Left lung (tissue), 4 donors: ENCODE measurements at regions not wholly inside any gene's neighbourhood (a gene's known extent, or its start where the extent isn't known, plus 50 kb on each side); places are given as distances from the start of the nearest gene placed in this dataset.

ENCODE experiments used
- ATAC-seq: fragments of 200-7000 bp; cut with Tn5 transposase; one replicate; pipeline ENCODE4 v1.9.1; 2020; ENCODE audit warnings: moderate library complexity
- DNase-seq, 4 donors: peaks; one replicate each; pipeline ENCODE4 v3.0.0-alpha.2; 2013 to 2020
- H3K27ac ChIP-seq, 2 donors: fragments of 200-600 bp; sonication (generic) in 1 of 2; one replicate each; pipeline versions ENCODE4 v1.5.0 to v1.8.0; 2020 to 2021
- H3K27me3 ChIP-seq, 2 donors: fragments of 200-600 bp; sonication (generic) in 1 of 2; one replicate each; pipeline versions ENCODE4 v1.5.0 to v1.8.0; 2020 to 2021
- H3K36me3 ChIP-seq, 2 donors: fragments of 200-600 bp; sonication (generic) in 1 of 2; one replicate each; pipeline versions ENCODE4 v1.5.0 to v1.8.0; 2020 to 2021
- H3K4me1 ChIP-seq, 2 donors: fragments of 200-600 bp; one replicate each; pipeline ENCODE4 v1.8.0; 2021
- H3K4me3 ChIP-seq, 2 donors: fragments of 200-600 bp; sonication (generic) in 1 of 2; one replicate each; pipeline versions ENCODE4 v1.5.0 to v1.8.0; 2020 to 2021; ENCODE audit warnings: mild to moderate bottlenecking in 1 of 2
- H3K9me3 ChIP-seq, 2 donors: fragments of 200-600 bp; sonication (generic) in 1 of 2; one replicate each; pipeline versions ENCODE4 v1.5.0 to v1.8.0; 2020 to 2021
- CTCF ChIP-seq, 2 donors: fragments of 200-600 bp; sonication (generic) in 1 of 2; IDR thresholded peaks; one replicate each; pipeline versions ENCODE4 v1.5.0 to v1.8.0; 2021; ENCODE audit warnings: antibody characterized with exemption in 2 of 2
- intact Hi-C, 2 donors: fragments of 100-400 bp; cut with DNase I; formaldehyde crosslinking; loops; one replicate each; pipeline versions ENCODE4 v1.11.2 to v1.14.2; 2022
- donor health status: DM: no; HTN: yes; CAD: no.
- donor health status: DM: no; HTN: no; CAD: no.

- H3K27me3 ChIP-seq: no peaks in the 10 kb centered on the region
- no peaks in the 10 kb centered on the region for H3K9me3 ChIP-seq
- H3K4me1 ChIP-seq: peaks cover 0 to 2% of the 10 kb centered on the region in 2 donors
- H3K36me3 ChIP-seq: no peaks in the 10 kb centered on the region
- H3K27ac ChIP-seq: no peak overlapping the region
- intact Hi-C loops: no loop called here
- no peak for ATAC-seq
- no peak overlapping the region for H3K4me3 ChIP-seq
- TF ChIP-seq CTCF (IDR thresholded peaks at IDR 0.05): no peak
- DNase-seq: no peak
Measured at GRCh38 chr12:43294916-43295315, 257.1 kb downstream of the ADAMTS20 start.

GRCh38 chr12:43294147-43294546 is 257.9 kb downstream of the ADAMTS20 start:
- no peaks in the 10 kb centered on the region for H3K36me3 ChIP-seq
- H3K9me3 ChIP-seq: no peaks in the 10 kb centered on the region
- peaks cover 0 to 8% of the 10 kb centered on the region in 2 donors for H3K4me1 ChIP-seq
- no peak for TF ChIP-seq CTCF (IDR thresholded peaks at IDR 0.05)
- no peak overlapping the region for H3K27ac ChIP-seq
- H3K27me3 ChIP-seq: no peaks in the 10 kb centered on the region
- DNase-seq (no peak), ATAC-seq (no peak)
- intact Hi-C loops: no loop called here
- H3K4me3 ChIP-seq: no peak overlapping the region

GRCh38 chr12:43293396-43293795 is 258.6 kb downstream of the ADAMTS20 start:
- H3K4me3 ChIP-seq: no peak overlapping the region
- no peaks in the 10 kb centered on the region for H3K9me3 ChIP-seq
- DNase-seq (no peak), ATAC-seq (no peak)
- H3K27me3 ChIP-seq: no peaks in the 10 kb centered on the region
- H3K4me1 ChIP-seq: peaks cover 0 to 8% of the 10 kb centered on the region in 2 donors
- no peak overlapping the region for H3K27ac ChIP-seq
- H3K36me3 ChIP-seq: no peaks in the 10 kb centered on the region
- TF ChIP-seq CTCF (IDR thresholded peaks at IDR 0.05): no peak
- intact Hi-C loops: no loop called here

GRCh38 chr12:43292699-43293098 is 259.3 kb downstream of the ADAMTS20 start:
- no peaks in the 10 kb centered on the region for H3K36me3 ChIP-seq
- DNase-seq (no peak), ATAC-seq (no peak)
- TF ChIP-seq CTCF (IDR thresholded peaks at IDR 0.05): no peak
- intact Hi-C loops: no loop called here
- no peak overlapping the region for H3K27ac ChIP-seq
- no peaks in the 10 kb centered on the region for H3K9me3 ChIP-seq
- H3K4me3 ChIP-seq: no peak overlapping the region
- H3K27me3 ChIP-seq: no peaks in the 10 kb centered on the region
- peaks cover 0 to 8% of the 10 kb centered on the region in 2 donors for H3K4me1 ChIP-seq

GRCh38 chr12:43291516-43291915 is 260.5 kb downstream of the ADAMTS20 start:
- DNase-seq: no peak
- Histone ChIP-seq H3K9me3 (no peaks in the 10 kb centered on the region), H3K27me3 (no peaks in the 10 kb centered on the region), H3K4me1 (peaks cover 0 to 8% of the 10 kb centered on the region in 2 donors), H3K27ac (no peak overlapping the region), H3K36me3 (no peaks in the 10 kb centered on the region), H3K4me3 (no peak overlapping the region)
- no peak for TF ChIP-seq CTCF (IDR thresholded peaks at IDR 0.05)
- no peak for ATAC-seq
- intact Hi-C loops: no loop called here
